Kidney tubule cell (primary cell): ENCODE measurements at regions not wholly inside any gene's neighbourhood (a gene's known extent, or its start where the extent isn't known, plus 50 kb on each side); places are given as distances from the start of the nearest gene placed in this dataset.
"Not testable (repeated sequence)": the region's sequence is repeated elsewhere in the genome, so short reads cannot be mapped to it uniquely, and the experiment has no call there.

Experiments
- DNase-seq: peaks from one replicate; pipeline ENCODE4 v3.0.0-alpha.2; 2018; ENCODE audit warnings: low spot score

- no peak for DNase-seq
These were observed 58.2 kb downstream of the RPRM start for GRCh38 chr2:153420394-153420793.

GRCh38 chr2:153417077-153417476 is 61.5 kb downstream of the RPRM start:
- no peak for DNase-seq

- DNase-seq = no peak
These were observed 62.5 kb downstream of the RPRM start for GRCh38 chr2:153416071-153416470.

GRCh38 chr2:153408710-153409385 is 69.7 kb downstream of the RPRM start:
- no peak for DNase-seq

GRCh38 chr2:153405196-153405595 is 73.4 kb downstream of the RPRM start:
- no peak for DNase-seq

GRCh38 chr2:153404792-153405191 is 73.8 kb downstream of the RPRM start:
- no peak for DNase-seq

- no peak for DNase-seq
These were observed 74.6 kb downstream of the RPRM start for GRCh38 chr2:153403940-153404339.

- DNase-seq = not testable (repeated sequence)
These were observed 75.2 kb downstream of the RPRM start for GRCh38 chr2:153403352-153403751.

GRCh38 chr2:153394686-153395085 is 83.9 kb downstream of the RPRM start:
- DNase-seq = no peak

GRCh38 chr2:153394247-153394646 is 84.3 kb downstream of the RPRM start:
- no peak for DNase-seq

- DNase-seq = no peak
These were observed 85.0 kb downstream of the RPRM start for GRCh38 chr2:153393518-153393917.

- DNase-seq = no peak
These were observed 87.4 kb downstream of the RPRM start for GRCh38 chr2:153391131-153391530.

GRCh38 chr2:153388246-153388645 is 90.3 kb downstream of the RPRM start:
- peak; percentile 71 for DNase-seq

- no peak for DNase-seq
These were observed 91.4 kb downstream of the RPRM start for GRCh38 chr2:153387203-153387602.

GRCh38 chr2:153386481-153386897 is 92.1 kb downstream of the RPRM start:
- peak; percentile 69 for DNase-seq

- DNase-seq = no peak
These were observed 104.9 kb downstream of the RPRM start for GRCh38 chr2:153373510-153374279.

GRCh38 chr2:153360239-153360638 is 118.3 kb downstream of the RPRM start:
- DNase-seq = no peak

- DNase-seq = peak; percentile 5
These were observed 124.2 kb downstream of the RPRM start for GRCh38 chr2:153354377-153354776.

- no peak for DNase-seq
These were observed 129.0 kb downstream of the RPRM start for GRCh38 chr2:153349603-153350002.

GRCh38 chr2:153347818-153348495 is 130.6 kb downstream of the RPRM start:
- DNase-seq = no peak

GRCh38 chr2:153320879-153321278 is 157.7 kb downstream of the RPRM start:
- DNase-seq = no peak

GRCh38 chr2:153311432-153311831 is 167.1 kb downstream of the RPRM start:
- DNase-seq = no peak

- no peak for DNase-seq
These were observed 170.1 kb downstream of the RPRM start for GRCh38 chr2:153308466-153308865.
